Body of pancreas (tissue), 4 donors: ENCODE measurements at regions not wholly inside any gene's neighbourhood (a gene's known extent, or its start where the extent isn't known, plus 50 kb on each side); places are given as distances from the start of the nearest gene placed in this dataset.
"Not testable (repeated sequence)": the region's sequence is repeated elsewhere in the genome, so short reads cannot be mapped to it uniquely, and the experiment has no call there.

Experiments
- ATAC-seq: fragments of 150-250 bp; one replicate; pipeline ENCODE4 v1.9.1; 2016
- DNase-seq, 4 donors: peaks; one replicate each; pipeline ENCODE4 v3.0.0-alpha.2; 2019
- H3K27ac ChIP-seq, 4 donors: fragments of 200-600 bp; sonication (generic); 1 replicate in 3 of 4; 2 replicates in 1 of 4; pipeline versions ENCODE4 v1.5.1 to v1.6.1; 2016 to 2019; ENCODE audit warnings: mild to moderate bottlenecking in 1 of 4, mixed read lengths in 1 of 4, moderate library complexity in 1 of 4
- H3K27me3 ChIP-seq, 2 donors: fragments of 200-600 bp; sonication (generic); one replicate each; pipeline ENCODE4 v1.6.0; 2016; ENCODE audit warnings: mild to moderate bottlenecking in 1 of 2
- H3K36me3 ChIP-seq, 2 donors: fragments of 200-600 bp; sonication (generic); replicated peaks in 1 of 2; 2 replicates each; pipeline ENCODE4 v1.5.1; 2016; ENCODE audit warnings: low read depth in 2 of 2; ENCODE audit not compliant: insufficient read depth in 1 of 2
- H3K4me1 ChIP-seq: fragments of 200-600 bp; sonication (generic); one replicate; pipeline ENCODE4 v1.6.0; 2016
- H3K4me3 ChIP-seq, 2 donors: fragments of 200-600 bp; sonication (generic); 1 replicate in 1 of 2; 2 replicates in 1 of 2; pipeline ENCODE4 v1.5.1; 2016 to 2019
- H3K9me3 ChIP-seq, 3 donors: fragments of 200-600 bp; sonication (generic); 1 replicate in 2 of 3; 2 replicates in 1 of 3; pipeline ENCODE4 v1.5.1; 2016
- WGBS, 2 donors: methylation state at CpG; one replicate each; pipeline ENCODE4 v1.1.5; 2017; 5-methylcytosine and 5-hydroxymethylcytosine counted together
- intact Hi-C: fragments of 100-400 bp; cut with DNase I; formaldehyde crosslinking; loops from one replicate; pipeline ENCODE4 v1.15.1; 2023

DNA sequence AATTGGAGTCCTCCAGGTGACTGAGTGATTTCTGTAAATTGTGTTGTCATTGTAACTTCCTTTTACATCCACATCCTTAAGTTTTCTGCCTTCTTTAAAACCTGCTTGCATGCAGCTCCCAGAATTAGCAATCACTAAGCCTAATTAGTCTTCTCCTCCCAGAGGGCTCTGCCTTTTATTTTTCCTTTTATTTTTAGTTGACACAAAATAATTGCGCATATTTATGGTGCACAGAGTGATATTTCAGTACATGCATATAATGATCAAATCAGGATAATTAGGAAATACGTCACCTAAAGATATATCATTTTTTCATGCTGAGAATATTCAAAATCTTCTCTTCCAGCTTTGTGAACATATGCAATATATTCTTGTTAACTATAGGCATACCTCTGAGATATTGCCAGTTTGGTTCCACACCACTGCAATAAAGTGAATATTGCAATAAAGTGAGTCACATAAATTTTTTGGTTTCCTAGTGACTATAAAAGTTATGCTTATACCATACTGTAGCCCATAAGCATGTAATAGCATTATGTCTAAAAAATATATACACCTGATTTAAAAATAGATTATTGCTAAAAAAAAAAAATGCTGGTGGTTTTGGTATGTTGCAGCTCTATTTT, 210.5 kb downstream of the BCL2L11 start:
- H3K9me3 ChIP-seq, H3K4me3 ChIP-seq, intact Hi-C loops, H3K27me3 ChIP-seq, H3K36me3 ChIP-seq, DNase-seq, H3K27ac ChIP-seq, ATAC-seq, H3K4me1 ChIP-seq: not testable (repeated sequence)
- 80 to 100% methylated on average over 1 to 2 of the region's 2 CpGs for WGBS, 2 donors

DNA sequence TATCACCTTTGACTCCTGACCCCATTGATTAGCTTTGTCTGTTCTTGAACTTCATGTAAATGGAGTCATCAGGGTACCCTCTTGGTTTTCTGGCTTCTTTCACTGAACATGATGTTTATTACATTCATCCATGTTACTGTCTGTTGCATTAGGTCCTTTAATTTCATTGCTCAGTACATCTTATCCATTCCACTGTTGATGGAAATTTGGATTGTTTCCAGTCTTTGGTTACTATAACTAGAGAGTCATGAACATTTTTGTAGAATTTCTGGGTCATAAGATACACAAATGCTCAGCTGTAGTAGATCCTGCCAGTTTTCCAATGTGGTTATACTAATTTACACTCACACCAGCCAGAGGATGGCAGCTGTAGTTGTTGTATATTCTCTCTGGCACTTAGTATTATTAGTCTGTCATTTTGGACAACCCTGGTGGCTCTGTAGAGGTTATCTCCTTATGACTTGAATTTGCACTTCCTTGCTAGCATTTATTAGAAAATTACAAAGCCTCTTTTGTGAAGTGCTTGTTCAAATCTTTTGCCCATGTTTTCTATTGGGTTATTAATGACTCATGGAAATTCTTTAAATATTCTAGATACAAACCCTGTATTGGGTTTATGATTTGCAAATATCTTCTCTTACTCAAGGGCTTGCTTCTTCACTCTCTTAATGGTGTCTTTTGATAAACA, 214.7 kb downstream of the BCL2L11 start:
- H3K27ac ChIP-seq, H3K36me3 ChIP-seq, intact Hi-C loops, H3K4me1 ChIP-seq, H3K9me3 ChIP-seq, DNase-seq, H3K4me3 ChIP-seq, H3K27me3 ChIP-seq: not testable (repeated sequence)
- ATAC-seq, result peak; percentile 68

DNA sequence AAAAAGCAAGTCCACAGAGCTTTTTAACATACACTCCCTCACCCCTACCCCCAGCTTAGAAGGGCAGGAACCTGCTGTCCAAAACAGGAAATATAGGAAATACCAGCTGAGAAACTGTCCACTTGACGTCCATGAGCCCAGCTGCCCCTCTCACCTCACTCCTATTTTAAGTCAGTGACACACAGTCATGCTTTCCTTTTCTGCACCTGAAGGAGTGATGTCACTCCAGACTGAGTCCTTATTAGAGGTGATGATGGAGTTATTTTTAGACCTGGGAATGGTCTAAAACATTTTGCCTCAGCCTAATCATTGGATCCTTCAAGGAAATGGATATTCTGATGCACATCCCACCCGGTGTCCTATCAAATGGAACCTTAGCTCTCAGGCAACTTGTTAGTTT, 217.8 kb downstream of the BCL2L11 start:
- DNase-seq, H3K9me3 ChIP-seq, ATAC-seq, H3K27ac ChIP-seq, H3K4me3 ChIP-seq, H3K27me3 ChIP-seq, H3K4me1 ChIP-seq, H3K36me3 ChIP-seq, intact Hi-C loops: not testable (repeated sequence)
- WGBS, 2 donors, result no CpG with 5 or more reads among the region's 2 CpGs

DNA sequence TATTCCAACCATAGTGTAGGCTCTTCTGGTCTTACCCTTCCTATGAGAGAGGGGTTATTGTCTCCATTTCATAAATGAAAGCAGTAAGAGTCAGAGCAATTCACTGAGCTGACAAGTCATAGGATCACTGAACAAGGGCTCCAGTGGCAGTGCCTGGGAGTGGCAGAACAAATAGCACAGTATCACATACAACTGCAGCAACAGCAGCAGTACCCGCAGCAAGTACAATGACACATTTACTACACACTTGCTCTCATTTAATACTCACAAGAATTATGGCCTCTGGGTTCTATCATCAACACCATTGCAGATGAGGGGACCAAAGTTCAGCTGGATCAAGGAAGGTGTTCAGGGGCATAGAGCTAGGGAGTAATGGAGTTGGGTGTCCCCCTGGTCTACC, 218.8 kb downstream of the BCL2L11 start:
- intact Hi-C loops, DNase-seq, H3K4me3 ChIP-seq, H3K27ac ChIP-seq, H3K4me1 ChIP-seq, ATAC-seq, H3K27me3 ChIP-seq, H3K9me3 ChIP-seq, H3K36me3 ChIP-seq: not testable (repeated sequence)
- no CpG with 5 or more reads among the region's 1 CpG for WGBS, 2 donors

DNA sequence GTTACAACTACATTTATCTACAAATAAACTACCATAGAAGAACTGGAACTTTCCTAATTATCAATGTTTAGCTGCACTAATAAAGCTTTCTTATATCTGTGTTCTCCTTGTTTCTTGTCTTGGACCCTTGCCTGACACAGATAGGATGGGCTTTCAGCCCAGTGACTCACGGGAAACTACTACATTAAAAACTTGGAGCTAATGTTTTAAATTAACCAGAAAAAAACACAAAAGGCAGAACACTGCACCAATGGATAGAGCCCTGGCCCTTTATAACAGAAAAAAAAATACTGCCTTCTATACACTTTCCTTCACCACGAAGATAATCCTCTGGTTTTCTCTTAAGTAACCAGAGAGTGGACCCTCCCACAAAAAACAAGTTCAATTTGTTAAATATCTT, 223.9 kb downstream of the BCL2L11 start:
- H3K36me3 ChIP-seq, H3K27ac ChIP-seq, H3K27me3 ChIP-seq, H3K4me1 ChIP-seq, H3K9me3 ChIP-seq, DNase-seq, ATAC-seq, H3K4me3 ChIP-seq, intact Hi-C loops: not testable (repeated sequence)
- WGBS, 2 donors, result 27 to 49% methylated on average over 2 of the region's 2 CpGs

DNA sequence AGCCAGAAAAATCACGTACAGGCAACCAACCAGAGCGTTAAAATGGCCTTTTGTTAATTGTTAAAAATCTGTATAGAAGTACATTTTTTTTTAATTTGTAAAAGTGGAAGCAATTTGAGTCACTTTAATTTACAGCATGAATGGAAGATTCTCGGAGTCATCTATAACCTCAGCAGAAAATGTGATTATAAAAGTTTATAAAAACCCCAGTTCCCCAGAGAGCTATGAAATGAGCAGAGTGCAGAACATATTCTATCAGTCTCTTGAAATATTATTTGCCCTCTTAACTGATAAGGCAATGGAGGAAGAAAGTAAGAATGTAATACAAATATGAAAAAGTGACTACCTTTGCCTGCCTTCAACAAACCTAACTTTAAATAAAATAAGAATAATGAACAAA, 224.7 kb downstream of the BCL2L11 start:
- WGBS, 2 donors, result 72 to 94% methylated on average over 2 of the region's 3 CpGs
- not testable (repeated sequence) for ATAC-seq

DNA sequence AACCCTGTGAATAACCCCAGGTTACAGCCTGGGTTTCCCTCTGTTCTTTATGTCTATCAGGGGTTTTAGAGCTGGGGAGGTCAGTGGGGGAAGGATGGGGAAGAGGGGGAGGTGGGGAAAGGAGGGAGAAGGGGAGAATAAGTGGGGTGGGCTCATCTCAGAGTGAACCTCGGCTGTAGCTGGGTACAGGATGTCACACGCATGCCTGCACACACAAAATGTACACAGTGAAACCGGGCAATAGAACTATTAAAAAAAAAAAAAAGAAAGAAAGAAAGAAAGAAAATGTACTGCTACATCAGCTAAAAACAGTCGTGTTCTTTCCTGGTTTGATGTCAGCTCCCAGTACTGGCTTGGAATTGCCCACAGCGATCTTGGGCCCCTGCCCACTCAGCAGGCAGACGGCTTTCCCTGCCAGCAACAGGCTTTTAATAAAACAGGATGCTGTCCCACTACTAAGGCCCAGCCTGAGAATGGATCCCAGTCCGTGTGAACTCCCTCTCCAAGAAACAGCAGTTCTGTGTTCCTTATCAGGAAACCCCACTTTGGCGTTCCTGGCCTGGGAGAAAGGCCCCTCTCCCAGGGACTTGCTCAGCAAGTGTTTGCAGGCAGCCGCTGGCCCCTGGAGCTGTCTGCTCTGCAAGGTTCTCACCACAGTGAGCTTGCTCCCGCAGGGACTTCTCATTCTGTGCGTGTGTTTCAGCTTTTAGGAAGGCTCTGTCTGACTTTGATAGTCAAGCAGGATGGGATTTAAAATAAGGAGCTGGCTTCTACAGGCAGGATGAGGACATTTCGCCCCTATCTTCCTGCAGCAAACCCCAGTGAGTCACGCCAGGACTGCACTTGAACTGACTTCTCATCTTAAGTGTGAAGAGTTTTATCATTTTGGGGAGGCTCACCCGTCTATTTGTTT, 225.6 kb downstream of the BCL2L11 start:
- intact Hi-C loops, H3K4me1 ChIP-seq, H3K36me3 ChIP-seq, H3K9me3 ChIP-seq, H3K4me3 ChIP-seq, H3K27me3 ChIP-seq: not testable (repeated sequence)
- DNase-seq, result peak; percentile 35 to 68 (median 44)
- WGBS, 2 donors, result 37 to 40% methylated on average over 5 to 6 of the region's 14 CpGs
- peak overlapping the region in 2 of 4 donors; percentile 47 to 53 for H3K27ac ChIP-seq
- peak; percentile 82 for ATAC-seq

More for the DNA sequence above, 224.7 kb downstream of the BCL2L11 start:
- H3K4me3 ChIP-seq, H3K9me3 ChIP-seq, H3K27ac ChIP-seq, intact Hi-C loops, H3K4me1 ChIP-seq, DNase-seq, H3K27me3 ChIP-seq, H3K36me3 ChIP-seq: not testable (repeated sequence)

DNA sequence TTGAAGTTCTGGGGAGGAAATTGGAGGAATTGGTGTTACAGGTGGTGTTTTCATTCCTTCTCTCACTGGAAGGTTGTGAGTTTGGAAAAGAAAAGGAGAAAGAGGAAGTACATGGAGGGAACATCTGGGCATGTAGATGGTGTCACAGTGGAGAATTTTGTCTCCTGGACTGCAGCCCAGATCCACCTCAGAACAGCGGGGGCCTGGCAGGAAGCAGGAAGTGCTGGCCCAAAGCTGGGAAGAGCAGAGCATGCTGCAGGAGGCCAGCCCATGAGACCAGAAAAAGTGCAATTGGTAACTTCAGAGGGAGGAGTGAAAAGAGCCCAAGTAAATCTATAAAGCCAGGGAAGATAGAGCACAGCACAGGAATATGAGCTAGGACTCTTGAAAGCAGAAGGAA, 227.0 kb downstream of the BCL2L11 start:
- WGBS, 2 donors, result no CpG with 5 or more reads among the region's 1 CpG
- H3K4me1 ChIP-seq, H3K9me3 ChIP-seq, intact Hi-C loops, H3K36me3 ChIP-seq, H3K4me3 ChIP-seq, H3K27ac ChIP-seq, H3K27me3 ChIP-seq, DNase-seq: not testable (repeated sequence)
- ATAC-seq, result peak; percentile 50

DNA sequence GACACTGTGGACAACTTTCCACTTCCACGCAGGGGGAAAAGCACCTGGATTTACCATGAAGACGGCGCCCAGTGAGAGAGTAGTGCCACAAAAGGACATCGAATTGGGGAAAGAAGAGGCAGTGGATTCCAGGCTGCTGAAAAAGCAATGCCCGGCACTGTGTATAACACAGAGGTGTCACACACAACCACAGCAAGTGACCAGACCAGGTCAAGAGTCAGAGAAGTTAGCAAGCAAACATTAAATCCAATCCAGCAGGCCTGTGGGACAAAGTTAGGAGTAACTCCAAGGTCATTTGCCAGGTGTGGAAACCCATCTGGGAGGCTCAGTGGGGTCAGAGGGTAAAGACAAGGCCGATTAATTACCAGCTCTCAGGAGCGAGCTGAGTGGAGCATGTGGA, 227.6 kb downstream of the BCL2L11 start:
- H3K4me3 ChIP-seq, DNase-seq, H3K27me3 ChIP-seq, intact Hi-C loops, H3K27ac ChIP-seq, H3K9me3 ChIP-seq, ATAC-seq, H3K36me3 ChIP-seq, H3K4me1 ChIP-seq: not testable (repeated sequence)
- WGBS, 2 donors, result no CpG with 5 or more reads among the region's 7 CpGs

DNA sequence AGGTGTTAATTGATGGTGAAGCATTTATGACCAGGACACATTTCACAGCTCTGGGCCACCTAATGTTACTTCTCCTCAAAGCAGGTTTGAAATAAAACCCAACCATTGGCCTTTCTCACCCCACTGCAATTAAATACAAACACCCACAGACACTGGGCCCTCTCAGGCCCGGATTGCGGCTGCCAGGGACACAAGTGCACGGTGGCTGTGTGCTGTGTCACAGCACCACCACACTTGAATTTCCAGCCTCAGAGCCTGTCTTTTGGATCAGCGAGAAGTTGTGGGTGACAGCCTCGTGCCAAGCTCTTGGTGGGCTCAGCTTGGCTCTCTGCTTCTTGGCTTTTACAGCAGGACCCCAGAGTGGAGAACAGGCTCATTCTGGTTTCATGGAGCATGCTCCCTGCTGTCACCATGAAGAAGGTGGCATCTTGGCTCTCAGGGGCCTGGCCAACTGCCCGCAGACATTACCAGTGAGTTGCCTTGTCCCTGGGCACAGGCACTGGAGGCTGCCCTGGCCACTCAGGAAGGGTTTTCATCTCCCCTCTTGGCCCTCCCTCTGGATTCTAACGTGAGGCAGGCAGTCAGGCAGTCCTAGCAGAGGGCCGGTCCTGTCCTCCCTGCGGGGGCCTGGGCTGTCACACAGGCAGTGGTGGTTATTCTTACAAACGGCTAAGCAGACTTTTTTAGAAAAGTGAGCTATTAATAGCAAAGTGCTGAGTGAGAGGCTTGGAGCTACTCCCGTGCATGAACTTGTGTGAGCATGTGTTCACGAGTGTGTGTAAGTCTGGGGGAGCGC, 234.5 kb downstream of the BCL2L11 start:
- H3K27me3 ChIP-seq, H3K27ac ChIP-seq, H3K4me1 ChIP-seq, ATAC-seq, H3K36me3 ChIP-seq, H3K4me3 ChIP-seq, intact Hi-C loops, H3K9me3 ChIP-seq, DNase-seq: not testable (repeated sequence)
- 63 to 90% methylated on average over 2 to 8 of the region's 13 CpGs for WGBS, 2 donors

DNA sequence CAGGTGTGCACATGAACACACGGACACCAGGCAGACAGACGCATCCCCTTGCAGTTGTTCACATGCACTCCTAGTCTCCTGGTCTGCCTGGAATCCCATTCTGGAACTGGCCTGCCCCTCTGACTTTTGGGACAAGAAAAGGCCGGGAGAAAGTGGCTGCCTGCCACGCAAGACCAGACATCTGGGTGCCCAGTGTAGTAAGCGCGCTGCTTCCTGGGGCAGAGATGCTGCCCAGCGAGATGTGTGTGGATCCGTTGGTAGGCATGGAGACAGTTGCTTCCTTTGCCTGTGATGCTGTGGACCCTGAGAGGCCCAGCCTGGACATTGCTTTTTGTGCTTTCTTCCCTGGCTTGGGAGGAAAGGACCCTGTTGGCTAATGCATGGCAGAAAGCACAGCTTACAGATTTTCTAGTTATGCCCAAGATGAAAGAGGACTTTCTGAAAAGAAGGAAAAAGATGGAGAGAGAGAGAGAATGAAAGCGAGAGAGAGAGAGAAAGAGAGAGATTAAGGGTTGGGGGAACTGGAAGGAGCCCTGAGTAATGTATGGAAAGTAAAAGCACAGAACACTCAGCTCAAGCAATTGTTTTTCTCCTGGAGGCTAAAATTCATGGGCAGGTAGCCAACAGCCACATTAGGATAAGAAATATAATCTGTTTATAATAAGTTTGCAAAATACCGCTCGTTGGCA, 235.3 kb downstream of the BCL2L11 start:
- H3K27ac ChIP-seq, H3K27me3 ChIP-seq, intact Hi-C loops, H3K4me1 ChIP-seq, H3K4me3 ChIP-seq, H3K36me3 ChIP-seq, ATAC-seq, DNase-seq, H3K9me3 ChIP-seq: not testable (repeated sequence)
- 82% methylated on average over 9 of the region's 11 CpGs; no CpG with 5 or more reads in 1 of the 2 donors for WGBS, 2 donors
